Superior temporal gyrus (tissue), 1 donor: ENCODE measurements at regions not wholly inside any gene's neighbourhood (a gene's known extent, or its start where the extent isn't known, plus 50 kb on each side); places are given as distances from the start of the nearest gene placed in this dataset.

Experiments used
- DNase-seq: peaks from one replicate; pipeline ENCODE4 v3.0.0-alpha.2; 2016; ENCODE audit errors: extremely low spot score

- DNase-seq, result no peak
These were observed 439.2 kb downstream of the SETBP1 start for GRCh38 chr18:45119876-45120275.

DNA sequence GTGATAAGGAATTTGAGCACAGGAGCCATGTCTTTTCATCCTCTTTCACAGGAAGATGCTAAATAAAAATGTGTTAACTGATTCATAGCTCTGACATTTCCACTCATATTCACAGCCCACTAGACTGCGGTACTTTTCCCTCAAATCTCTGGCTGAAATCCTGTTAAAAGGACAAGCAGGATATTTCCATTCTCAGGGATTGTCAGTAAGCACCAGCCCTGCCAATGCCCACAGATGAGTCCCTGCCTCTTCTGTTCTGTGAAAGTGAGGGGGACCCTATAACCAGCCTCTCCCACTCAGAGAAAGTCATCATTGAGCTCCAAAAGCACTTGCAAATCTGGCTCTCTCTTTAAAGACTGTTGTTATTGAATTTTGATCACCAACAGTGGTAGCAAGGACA, 440.5 kb downstream of the SETBP1 start:
- peak; percentile 73 for DNase-seq

DNA sequence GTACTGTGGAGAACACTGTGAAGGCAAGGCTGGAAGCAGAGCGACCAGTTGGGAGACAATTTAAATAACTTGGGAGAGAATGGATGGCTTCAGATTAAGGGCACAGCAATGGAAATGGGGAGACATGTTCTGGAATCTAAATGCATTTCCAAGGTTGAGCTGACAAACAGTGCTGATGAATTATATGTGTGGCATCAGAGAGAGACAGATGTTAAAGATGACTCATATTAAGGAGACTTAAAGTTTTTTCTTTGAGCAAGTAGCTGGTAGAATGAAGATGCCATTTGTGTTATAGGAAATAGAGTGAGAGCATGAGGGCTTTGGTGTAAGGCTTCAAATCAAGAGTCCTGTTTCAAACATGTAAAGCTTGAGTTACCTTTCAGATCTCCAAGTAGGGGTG, 441.8 kb downstream of the SETBP1 start:
- peak; percentile 58 for DNase-seq

- no peak for DNase-seq
These were observed 446.7 kb downstream of the SETBP1 start for GRCh38 chr18:45127405-45127804.

DNA sequence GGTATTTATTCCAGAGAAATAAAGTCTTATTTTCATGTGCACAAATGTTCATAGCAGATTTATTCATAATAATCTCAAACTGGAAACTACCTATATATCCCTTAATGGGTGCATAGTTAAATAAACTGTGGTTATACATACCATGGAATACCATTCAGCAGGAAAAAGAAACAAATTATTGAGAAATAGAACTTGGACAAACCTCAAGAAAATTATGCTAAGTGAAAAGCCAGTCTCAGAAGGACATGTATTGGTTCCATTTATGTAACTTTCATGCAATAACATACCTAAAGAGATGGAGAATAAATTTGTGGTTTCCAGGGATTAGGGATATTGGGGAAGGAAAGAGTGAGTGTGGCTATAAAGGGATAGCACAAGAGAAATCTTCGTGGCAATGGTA, 452.6 kb downstream of the SETBP1 start:
- DNase-seq, result no peak

DNA sequence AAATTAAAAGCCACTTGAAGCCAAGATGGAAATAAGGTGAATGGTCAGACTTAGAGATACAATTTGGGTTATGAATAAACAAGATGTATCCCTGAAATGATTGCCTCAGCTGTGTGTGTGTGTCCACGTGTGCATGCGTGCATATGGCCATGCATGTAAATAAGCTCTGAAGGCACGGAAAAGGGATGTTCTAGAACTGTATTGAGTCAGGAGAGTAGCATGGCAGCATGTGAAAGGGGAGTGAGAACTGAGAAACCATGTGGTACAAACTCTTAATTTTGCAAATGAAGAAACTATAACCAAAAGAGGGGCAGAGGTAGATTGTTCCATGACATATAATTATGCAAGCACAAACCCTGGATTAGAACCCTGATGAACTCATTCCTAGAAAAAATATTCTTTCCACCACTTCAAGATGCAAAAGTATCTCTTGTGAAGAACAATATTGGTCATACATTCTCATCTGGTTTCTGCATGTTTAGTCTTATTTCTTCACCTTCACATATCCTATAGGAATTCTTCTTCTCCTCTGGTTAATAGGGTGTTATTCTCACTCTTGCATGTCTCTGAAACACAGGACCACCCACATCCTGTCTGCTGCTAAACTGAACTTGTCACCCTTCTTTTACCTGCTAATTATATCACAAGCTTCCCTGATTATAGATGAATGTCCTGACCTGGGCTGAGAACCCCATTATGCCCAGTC, 455.8 kb downstream of the SETBP1 start:
- no peak for DNase-seq

DNA sequence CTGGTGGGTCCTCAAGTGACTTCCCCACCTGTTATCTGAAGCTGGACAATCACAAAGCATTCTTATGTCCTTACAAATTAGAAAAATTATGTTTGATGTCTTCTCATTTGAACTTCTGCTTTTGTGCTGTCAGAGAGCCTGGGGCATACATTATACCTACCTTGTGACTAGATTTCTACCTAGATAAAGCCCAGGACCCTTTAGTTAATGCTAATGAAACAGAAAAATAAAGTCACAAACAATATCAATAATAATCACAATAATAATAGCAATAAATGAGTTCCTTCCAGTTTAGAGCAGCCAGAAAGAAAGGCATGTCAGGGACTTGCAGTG, 456.4 kb downstream of the SETBP1 start:
- DNase-seq, result no peak

GRCh38 chr18:45139478-45139877, 458.8 kb downstream of the SETBP1 start:
- DNase-seq, result no peak

DNA sequence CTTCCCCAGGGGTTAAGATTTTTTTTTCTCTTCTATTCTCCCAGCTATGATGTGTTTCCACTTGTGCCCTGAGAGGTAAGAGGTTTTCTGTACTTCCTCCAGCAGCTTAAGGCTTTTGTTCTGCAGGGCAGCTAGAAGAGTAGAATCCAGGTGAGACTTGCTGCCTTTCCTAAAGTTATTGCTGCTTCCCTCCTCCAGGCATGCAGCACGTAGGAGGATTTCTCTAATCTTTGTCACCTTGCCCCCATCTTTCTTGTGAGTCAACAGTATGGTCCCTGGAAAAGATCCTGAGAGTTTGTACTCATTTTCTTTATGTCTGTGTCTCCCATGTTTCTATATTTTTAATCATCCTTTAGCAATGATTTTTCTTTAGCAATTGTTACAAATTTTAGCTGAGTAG, 462.2 kb downstream of the SETBP1 start:
- no peak for DNase-seq

- no peak for DNase-seq
These were observed 465.6 kb upstream of the SLC14A2 start for GRCh38 chr18:45149712-45150111.

DNA sequence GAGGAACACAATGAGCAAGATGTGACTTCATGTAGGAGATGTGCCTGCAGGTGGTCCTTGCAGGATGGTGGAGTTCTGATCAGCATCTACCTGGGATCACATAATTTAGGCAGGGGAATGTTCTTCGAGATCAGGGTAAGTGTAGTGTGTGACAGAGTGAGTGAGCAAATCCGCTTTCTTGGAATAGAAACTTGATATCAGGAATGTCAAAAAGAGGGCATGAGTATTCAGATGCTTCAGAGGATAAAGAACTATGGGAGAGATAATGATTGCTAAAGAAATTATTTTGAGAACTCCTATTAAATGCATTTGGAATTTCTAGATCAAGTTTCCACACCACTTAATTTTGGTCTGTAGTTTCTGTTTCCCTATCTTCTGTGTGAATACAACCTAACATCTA, 463.6 kb upstream of the SLC14A2 start:
- no peak for DNase-seq

GRCh38 chr18:45155526-45155925, 459.8 kb upstream of the SLC14A2 start:
- DNase-seq, result no peak

- DNase-seq, result no peak
These were observed 458.3 kb upstream of the SLC14A2 start for GRCh38 chr18:45156946-45157345.

DNA sequence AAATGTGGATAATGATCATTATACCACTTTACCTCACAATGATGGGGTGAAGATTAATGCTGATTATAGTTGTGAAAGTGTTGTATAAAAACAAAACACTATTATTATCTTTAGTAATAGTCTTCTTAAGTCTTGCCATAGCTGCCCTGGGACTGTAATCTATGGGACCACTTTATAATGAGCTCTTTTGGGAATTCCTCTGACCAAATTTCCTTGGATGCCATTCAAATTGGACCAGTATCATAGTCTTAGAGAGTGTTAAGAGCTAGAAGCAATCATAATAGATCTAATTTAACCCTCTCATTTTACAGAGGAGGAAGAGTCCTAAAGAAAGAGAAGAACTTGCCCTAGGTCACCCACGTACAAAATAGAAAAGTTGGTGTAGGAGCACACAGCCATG, 457.7 kb upstream of the SLC14A2 start:
- DNase-seq, result no peak

DNA sequence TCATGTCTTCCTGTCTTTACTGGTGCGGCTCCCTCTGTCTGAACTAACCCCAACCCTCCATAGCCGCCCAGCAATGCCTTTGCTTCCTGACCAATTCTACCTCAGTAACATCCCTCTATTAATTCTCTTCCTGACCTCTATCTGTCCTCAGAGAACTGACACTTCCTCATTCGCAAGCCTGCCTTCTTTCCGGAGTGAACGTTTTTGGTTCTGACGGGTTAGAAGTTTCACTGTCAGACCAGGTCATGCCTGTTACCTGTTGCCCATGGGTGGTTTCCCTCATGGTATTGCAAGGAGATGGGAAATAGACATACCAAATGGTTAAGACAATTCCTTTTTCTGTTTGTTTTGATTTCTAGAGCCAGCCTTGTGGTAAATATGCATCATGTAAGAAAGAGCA, 453.4 kb upstream of the SLC14A2 start:
- no peak for DNase-seq

DNA sequence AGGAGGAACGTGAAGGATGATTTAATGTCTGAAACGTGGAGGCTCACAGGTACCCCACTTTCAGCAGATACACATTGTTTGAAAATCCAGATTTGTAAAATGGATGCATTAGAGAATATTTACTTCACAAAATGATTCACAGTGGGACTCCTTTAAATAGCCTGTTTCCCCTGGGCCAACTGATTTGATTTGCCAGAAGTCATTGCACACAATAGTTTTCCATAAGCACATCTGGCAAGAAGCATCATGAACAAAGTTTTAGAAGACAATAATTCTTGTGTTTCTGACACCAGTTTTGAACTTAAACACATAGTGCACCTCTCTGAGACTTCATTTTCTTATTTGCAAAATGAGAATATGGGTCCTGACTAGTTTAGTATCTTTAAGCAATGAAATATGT, 451.4 kb upstream of the SLC14A2 start:
- no peak for DNase-seq

DNA sequence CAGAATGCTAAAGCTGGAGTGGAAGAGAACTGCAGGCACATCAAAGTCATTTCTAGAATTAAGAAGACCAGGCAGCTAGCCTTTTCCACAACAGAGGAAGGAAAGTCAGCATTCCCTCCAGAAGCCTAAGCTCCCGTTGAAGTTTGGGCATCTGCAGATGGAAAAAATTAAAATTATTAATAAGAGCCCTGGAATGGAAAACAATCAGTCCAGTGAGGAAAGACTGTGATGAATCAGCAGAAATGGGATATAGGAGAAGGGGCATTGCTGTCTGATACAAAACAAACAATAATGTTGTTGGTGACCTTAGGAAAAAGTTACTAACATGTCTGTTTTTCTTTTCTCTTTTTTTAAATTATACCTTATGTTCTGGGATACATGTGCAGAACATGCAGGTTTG, 450.7 kb upstream of the SLC14A2 start:
- DNase-seq, result no peak

DNA sequence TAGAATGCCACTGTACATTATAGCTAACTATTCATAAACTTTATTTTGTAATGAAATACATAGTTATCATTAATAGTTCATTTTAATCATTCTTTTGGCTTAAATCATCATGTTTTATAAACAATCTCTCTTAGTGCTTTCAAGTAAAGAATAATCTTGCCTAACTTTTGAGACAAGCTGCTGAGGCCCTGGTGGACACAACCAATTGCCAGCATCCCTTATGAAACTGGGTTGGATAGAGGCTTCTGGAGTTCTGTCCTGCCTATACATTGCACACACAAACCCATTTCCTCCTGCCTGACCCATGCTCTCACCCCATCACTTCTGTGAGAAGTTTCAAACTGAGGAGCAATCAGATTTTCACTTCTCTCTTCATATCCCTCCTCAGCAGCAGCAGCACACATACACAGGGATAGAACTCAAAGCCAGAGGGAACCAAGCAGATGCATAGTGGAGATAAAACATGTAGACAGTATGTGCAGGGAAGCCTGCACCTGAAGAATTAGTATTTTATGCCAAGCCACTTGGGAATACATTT, 450.0 kb upstream of the SLC14A2 start:
- DNase-seq, result no peak

- DNase-seq, result no peak
These were observed 449.4 kb upstream of the SLC14A2 start for GRCh38 chr18:45165871-45166270.

DNA sequence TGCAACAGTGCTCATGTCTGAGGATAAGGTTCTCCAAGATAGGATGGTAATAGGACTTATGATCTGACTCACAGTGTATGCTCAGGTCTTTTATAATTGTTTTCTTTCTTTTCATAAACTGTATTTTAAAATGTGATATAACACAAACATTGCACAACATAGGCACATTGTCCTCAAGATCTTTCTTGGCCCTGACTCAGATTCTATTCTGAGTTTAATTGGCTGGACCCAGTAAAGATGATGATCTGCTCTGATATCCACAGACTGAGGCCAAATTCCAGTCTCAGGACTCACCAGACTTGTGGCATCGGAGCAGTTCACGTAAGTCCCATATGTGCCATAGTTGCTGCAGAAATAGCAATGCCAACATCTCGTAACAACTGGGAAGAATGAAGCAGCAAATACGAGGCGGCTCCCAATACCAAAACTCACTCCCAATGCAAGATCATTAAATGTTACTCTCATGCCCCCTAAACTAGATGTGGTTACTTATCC, 448.9 kb upstream of the SLC14A2 start:
- DNase-seq, result no peak

DNA sequence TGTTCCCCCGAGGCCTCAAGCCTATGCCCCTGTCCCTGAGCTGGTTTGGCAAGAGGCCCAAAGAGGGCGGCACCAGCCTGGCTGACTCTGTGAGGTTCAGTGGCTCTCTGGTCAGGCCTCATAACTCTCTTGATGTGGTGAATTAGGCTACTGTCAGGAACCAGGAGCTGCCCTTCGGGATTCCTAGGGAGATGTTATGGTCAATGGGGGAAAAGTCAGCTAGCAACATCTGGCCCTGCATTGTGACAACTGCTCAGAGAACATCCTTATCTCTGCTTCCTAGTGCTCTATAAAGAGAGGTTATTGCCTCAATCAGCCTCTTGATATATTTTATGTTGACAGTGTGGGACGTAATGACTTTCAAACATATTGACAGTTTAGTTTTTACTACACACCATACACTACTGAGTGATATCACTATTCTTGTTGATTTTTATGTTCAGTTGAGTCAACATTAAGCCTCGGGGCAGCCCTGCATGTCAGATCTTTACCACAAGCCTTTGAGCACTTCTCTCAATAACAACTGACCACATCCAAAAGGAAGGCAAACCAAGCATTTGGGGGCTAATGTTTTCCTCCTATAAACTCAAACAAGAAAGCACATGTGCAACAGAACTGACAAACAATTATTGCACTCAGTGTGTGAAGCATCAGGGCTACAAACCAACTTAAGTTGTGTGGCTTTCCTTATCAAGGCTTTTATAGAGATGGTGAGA, 448.3 kb upstream of the SLC14A2 start:
- no peak for DNase-seq

GRCh38 chr18:45167631-45168280, 447.5 kb upstream of the SLC14A2 start:
- no peak for DNase-seq
